GM23338 (cell line): ENCODE measurements at regions not wholly inside any gene's neighbourhood (a gene's known extent, or its start where the extent isn't known, plus 50 kb on each side); places are given as distances from the start of the nearest gene placed in this dataset.

Source experiments
- CREB1 ChIP-seq: fragments of 250-450 bp; sonication (Bioruptor Pico); IDR thresholded peaks from 2 replicates; pipeline ENCODE4 v1.5.0; 2020; ENCODE audit warnings: low read depth, mild to moderate bottlenecking, moderate library complexity
- EZH2 ChIP-seq: fragments of 200-600 bp; sonication (generic); IDR thresholded peaks from one replicate; pipeline ENCODE4 v1.8.0; 2017; ENCODE audit warnings: antibody characterized with exemption, mild to moderate bottlenecking, low read depth; ENCODE audit not compliant: unreplicated experiment
- EZH2phosphoT487 ChIP-seq: fragments of 200-600 bp; sonication (generic); IDR thresholded peaks from one replicate; pipeline ENCODE4 v1.8.1; 2018; ENCODE audit warnings: antibody characterized with exemption; ENCODE audit not compliant: unreplicated experiment
- ZNF114 ChIP-seq: fragments of 250-450 bp; sonication (Bioruptor Pico); IDR thresholded peaks from 2 replicates; pipeline ENCODE4 v1.5.0; 2020; ENCODE audit warnings: mild to moderate bottlenecking, moderate library complexity
- ZNF331 ChIP-seq: fragments of 250-450 bp; sonication (Bioruptor Pico); IDR thresholded peaks from 2 replicates; pipeline ENCODE4 v1.5.0; 2020; ENCODE audit warnings: low read depth, mild to moderate bottlenecking, moderate library complexity
- TF ChIP-seq, protein P1 (sequence below), 2 experiments: fragments of 200-600 bp in 1 of 2; sonication (generic) in 1 of 2; conservative IDR thresholded peaks; 2 replicates each; pipeline versions ENCODE4 v1.5.1 to v1.6.1; 2016 to 2017; ENCODE audit warnings: antibody characterized with exemption in 2 of 2, low read depth in 2 of 2, mild to moderate bottlenecking in 2 of 2, moderate library complexity in 1 of 2

GRCh38 chr20:63137851-63138415 is 78.0 kb downstream of the YTHDF1 start:
- TF ChIP-seq, protein P1, sequence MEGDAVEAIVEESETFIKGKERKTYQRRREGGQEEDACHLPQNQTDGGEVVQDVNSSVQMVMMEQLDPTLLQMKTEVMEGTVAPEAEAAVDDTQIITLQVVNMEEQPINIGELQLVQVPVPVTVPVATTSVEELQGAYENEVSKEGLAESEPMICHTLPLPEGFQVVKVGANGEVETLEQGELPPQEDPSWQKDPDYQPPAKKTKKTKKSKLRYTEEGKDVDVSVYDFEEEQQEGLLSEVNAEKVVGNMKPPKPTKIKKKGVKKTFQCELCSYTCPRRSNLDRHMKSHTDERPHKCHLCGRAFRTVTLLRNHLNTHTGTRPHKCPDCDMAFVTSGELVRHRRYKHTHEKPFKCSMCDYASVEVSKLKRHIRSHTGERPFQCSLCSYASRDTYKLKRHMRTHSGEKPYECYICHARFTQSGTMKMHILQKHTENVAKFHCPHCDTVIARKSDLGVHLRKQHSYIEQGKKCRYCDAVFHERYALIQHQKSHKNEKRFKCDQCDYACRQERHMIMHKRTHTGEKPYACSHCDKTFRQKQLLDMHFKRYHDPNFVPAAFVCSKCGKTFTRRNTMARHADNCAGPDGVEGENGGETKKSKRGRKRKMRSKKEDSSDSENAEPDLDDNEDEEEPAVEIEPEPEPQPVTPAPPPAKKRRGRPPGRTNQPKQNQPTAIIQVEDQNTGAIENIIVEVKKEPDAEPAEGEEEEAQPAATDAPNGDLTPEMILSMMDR (conservative IDR thresholded peaks at IDR 0.05; ENCODE audit: low read depth in 2 of 2), result no peak
- no peak for TF ChIP-seq EZH2
- TF ChIP-seq ZNF331 (CRISPR knock-in tag), result no peak
- TF ChIP-seq ZNF114 (CRISPR knock-in tag), result no peak
- no peak for TF ChIP-seq EZH2phosphoT487
- no peak for TF ChIP-seq CREB1 (CRISPR knock-in tag)
